IPS-18a (cell line): ENCODE measurements at regions not wholly inside any gene's neighbourhood (a gene's known extent, or its start where the extent isn't known, plus 50 kb on each side); places are given as distances from the start of the nearest gene placed in this dataset.
"Not testable (repeated sequence)": the region's sequence is repeated elsewhere in the genome, so short reads cannot be mapped to it uniquely, and the experiment has no call there.

Source experiments
- H3K27ac ChIP-seq: one replicate; pipeline ENCODE4 v1.5.1; 2013; ENCODE audit warnings: low read length
- H3K27me3 ChIP-seq: one replicate; pipeline ENCODE4 v1.6.1; 2013; ENCODE audit warnings: mild to moderate bottlenecking, low read length; ENCODE audit not compliant: control insufficient read depth, insufficient read depth
- H3K36me3 ChIP-seq: one replicate; pipeline ENCODE4 v1.6.1; 2013; ENCODE audit warnings: low read depth, low read length; ENCODE audit not compliant: control insufficient read depth
- H3K4me1 ChIP-seq: one replicate; pipeline ENCODE4 v1.6.1; 2013; ENCODE audit warnings: low read depth, low read length; ENCODE audit not compliant: control insufficient read depth
- H3K4me3 ChIP-seq: one replicate; pipeline ENCODE4 v1.5.1; 2013; ENCODE audit warnings: low read length
- H3K9ac ChIP-seq: one replicate; pipeline ENCODE4 v1.6.1; 2013; ENCODE audit warnings: mild to moderate bottlenecking, low read length, moderate library complexity
- H3K9me3 ChIP-seq: one replicate; pipeline ENCODE4 v1.6.1; 2013; ENCODE audit warnings: low read depth, low read length; ENCODE audit not compliant: control insufficient read depth

- H3K4me1 ChIP-seq: no peaks in the 10 kb centered on the region
Observed at GRCh38 chr11:128036556-128037093, 550.7 kb downstream of the ETS1 start.

DNA sequence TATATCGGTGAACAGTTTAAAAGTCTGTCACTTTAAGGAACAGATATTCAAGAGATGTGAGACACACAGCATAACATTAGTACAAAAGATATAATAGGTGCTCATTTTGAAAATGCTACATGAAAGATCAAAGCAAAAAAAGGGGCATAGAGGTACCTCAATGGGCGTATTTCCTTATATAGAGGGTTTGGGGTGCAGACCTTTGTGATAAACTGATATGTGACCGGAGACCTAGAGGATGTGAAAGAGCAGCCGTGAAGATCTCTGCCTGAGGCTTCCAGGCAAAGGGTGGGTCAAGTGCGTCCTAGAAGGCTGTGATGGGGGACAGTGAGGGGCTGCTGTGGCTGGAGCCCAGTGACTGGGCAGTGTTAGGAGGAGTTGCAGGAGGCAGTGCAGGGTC lies 551.4 kb downstream of the ETS1 start:
- Histone ChIP-seq H3K27ac (no peak overlapping the region), H3K27me3 (no peaks in the 10 kb centered on the region), H3K4me1 (no peaks in the 10 kb centered on the region), H3K4me3 (no peak overlapping the region), H3K9me3 (no peaks in the 10 kb centered on the region), H3K36me3 (no peaks in the 10 kb centered on the region), H3K9ac (no peak overlapping the region)

More at GRCh38 chr11:128036556-128037093, 550.7 kb downstream of the ETS1 start:
- Histone ChIP-seq H3K36me3 (no peaks in the 10 kb centered on the region), H3K27me3 (no peaks in the 10 kb centered on the region), H3K9me3 (no peaks in the 10 kb centered on the region), H3K4me3 (no peak overlapping the region), H3K27ac (no peak overlapping the region), H3K9ac (no peak overlapping the region)

- H3K4me3 ChIP-seq, H3K9me3 ChIP-seq, H3K36me3 ChIP-seq, H3K4me1 ChIP-seq, H3K27me3 ChIP-seq, H3K9ac ChIP-seq, H3K27ac ChIP-seq: not testable (repeated sequence)
Observed at GRCh38 chr11:128031538-128032134, 555.7 kb downstream of the ETS1 start.

GRCh38 chr11:128029219-128029722 lies 558.1 kb downstream of the ETS1 start:
- Histone ChIP-seq H3K9ac (no peak overlapping the region), H3K36me3 (no peaks in the 10 kb centered on the region), H3K27ac (no peak overlapping the region), H3K4me3 (no peak overlapping the region), H3K9me3 (no peaks in the 10 kb centered on the region), H3K4me1 (no peaks in the 10 kb centered on the region), H3K27me3 (no peaks in the 10 kb centered on the region)

- H3K36me3 ChIP-seq: no peaks in the 10 kb centered on the region
- H3K9ac ChIP-seq: no peak overlapping the region
- no peak overlapping the region for H3K4me3 ChIP-seq
- H3K9me3 ChIP-seq: no peaks in the 10 kb centered on the region
- H3K4me1 ChIP-seq: no peaks in the 10 kb centered on the region
- H3K27me3 ChIP-seq: no peaks in the 10 kb centered on the region
- no peak overlapping the region for H3K27ac ChIP-seq
Observed at GRCh38 chr11:128026596-128026995, 560.8 kb downstream of the ETS1 start.

DNA sequence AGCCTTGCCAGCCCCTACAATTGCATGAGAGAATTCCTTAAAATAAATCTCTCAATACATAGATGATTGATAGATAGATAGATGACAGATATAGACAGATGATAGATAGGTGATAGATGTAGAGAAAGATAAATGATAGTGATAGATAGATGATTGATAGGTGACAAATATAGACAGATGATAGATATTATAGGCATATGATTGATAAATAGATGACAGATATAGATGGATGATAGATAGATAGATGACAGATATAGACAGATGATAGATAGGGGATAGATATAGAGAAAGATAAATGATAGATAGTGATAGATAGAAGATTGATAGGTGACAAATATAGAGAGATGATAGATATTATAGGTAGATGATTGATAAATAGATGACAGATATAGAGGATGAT lies 564.6 kb downstream of the ETS1 start:
- no peaks in the 10 kb centered on the region for H3K9me3 ChIP-seq
- H3K27me3 ChIP-seq: no peaks in the 10 kb centered on the region
- H3K9ac ChIP-seq: no peak overlapping the region
- no peak overlapping the region for H3K4me3 ChIP-seq
- H3K4me1 ChIP-seq: no peaks in the 10 kb centered on the region
- no peaks in the 10 kb centered on the region for H3K36me3 ChIP-seq
- no peak overlapping the region for H3K27ac ChIP-seq

- Histone ChIP-seq H3K36me3 (no peaks in the 10 kb centered on the region), H3K4me1 (no peaks in the 10 kb centered on the region), H3K27ac (no peak overlapping the region), H3K9me3 (no peaks in the 10 kb centered on the region), H3K4me3 (no peak overlapping the region), H3K9ac (no peak overlapping the region), H3K27me3 (no peaks in the 10 kb centered on the region)
Observed at GRCh38 chr11:128022007-128022368, 565.4 kb downstream of the ETS1 start.

DNA sequence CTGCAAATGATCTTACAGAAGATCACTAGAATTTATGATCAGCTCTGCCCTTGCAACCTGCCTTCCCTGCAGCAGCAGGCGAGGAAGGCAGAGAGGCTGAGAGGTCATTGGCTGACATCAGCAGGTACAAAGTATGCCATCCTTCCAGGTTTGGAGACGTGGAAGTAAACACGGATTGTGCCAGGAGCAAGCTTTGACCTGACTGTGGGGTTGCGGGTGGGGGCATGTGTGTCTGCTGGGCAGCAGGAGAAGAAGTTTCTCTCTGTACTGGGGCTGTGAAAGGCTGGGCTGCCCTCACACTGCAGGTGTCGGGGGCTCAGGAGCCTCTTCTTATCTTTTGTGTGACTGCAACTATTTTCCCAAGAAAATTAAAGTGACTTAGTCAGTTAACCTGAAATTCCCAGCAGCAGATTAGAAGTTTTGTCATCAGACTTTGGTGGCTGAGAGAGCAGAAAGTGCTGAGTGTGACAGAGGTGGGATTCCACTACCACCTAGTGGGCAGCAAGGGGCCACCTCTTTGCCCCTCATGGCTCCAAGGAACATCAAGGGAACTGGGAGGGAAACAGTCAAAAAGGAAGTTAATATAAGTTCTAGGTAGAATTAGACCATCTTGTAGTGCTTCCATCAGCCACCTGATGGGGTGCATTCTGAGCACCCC lies 565.9 kb downstream of the ETS1 start:
- Histone ChIP-seq H3K4me1 (no peaks in the 10 kb centered on the region), H3K36me3 (no peaks in the 10 kb centered on the region), H3K27ac (no peak overlapping the region), H3K9me3 (no peaks in the 10 kb centered on the region), H3K9ac (no peak overlapping the region), H3K27me3 (no peaks in the 10 kb centered on the region), H3K4me3 (no peak overlapping the region)

- H3K27me3 ChIP-seq: no peaks in the 10 kb centered on the region
- no peak overlapping the region for H3K4me3 ChIP-seq
- H3K9me3 ChIP-seq: no peaks in the 10 kb centered on the region
- no peaks in the 10 kb centered on the region for H3K36me3 ChIP-seq
- no peak overlapping the region for H3K27ac ChIP-seq
- no peak overlapping the region for H3K9ac ChIP-seq
- no peaks in the 10 kb centered on the region for H3K4me1 ChIP-seq
Observed at GRCh38 chr11:128018692-128019091, 568.7 kb downstream of the ETS1 start.

GRCh38 chr11:128005562-128005961 lies 581.8 kb downstream of the ETS1 start:
- no peaks in the 10 kb centered on the region for H3K27me3 ChIP-seq
- no peak overlapping the region for H3K27ac ChIP-seq
- no peaks in the 10 kb centered on the region for H3K9me3 ChIP-seq

GRCh38 chr11:127998421-127998820 lies 588.9 kb downstream of the ETS1 start:
- Histone ChIP-seq H3K4me3 (no peak overlapping the region), H3K9ac (no peak overlapping the region), H3K27me3 (no peaks in the 10 kb centered on the region), H3K36me3 (no peaks in the 10 kb centered on the region), H3K9me3 (no peaks in the 10 kb centered on the region), H3K4me1 (no peaks in the 10 kb centered on the region), H3K27ac (no peak overlapping the region)

More at GRCh38 chr11:128005562-128005961, 581.8 kb downstream of the ETS1 start:
- H3K9ac ChIP-seq: no peak overlapping the region
- no peak overlapping the region for H3K4me3 ChIP-seq
- no peaks in the 10 kb centered on the region for H3K36me3 ChIP-seq
- no peaks in the 10 kb centered on the region for H3K4me1 ChIP-seq

- Histone ChIP-seq H3K36me3 (no peaks in the 10 kb centered on the region), H3K4me1 (no peaks in the 10 kb centered on the region), H3K27me3 (no peaks in the 10 kb centered on the region), H3K27ac (no peak overlapping the region), H3K9ac (no peak overlapping the region), H3K4me3 (no peak overlapping the region), H3K9me3 (no peaks in the 10 kb centered on the region)
Observed at GRCh38 chr11:127997594-127997993, 589.8 kb downstream of the ETS1 start.
